ENCODE measurements at regions not wholly inside any gene's neighbourhood (a gene's known extent, or its start where the extent isn't known, plus 50 kb on each side); places are given as distances from the start of the nearest gene placed in this dataset.

- no peak for DNase-seq
Measured at GRCh38 chr2:48145845-48146452, 168.5 kb upstream of the FOXN2 start.

DNA sequence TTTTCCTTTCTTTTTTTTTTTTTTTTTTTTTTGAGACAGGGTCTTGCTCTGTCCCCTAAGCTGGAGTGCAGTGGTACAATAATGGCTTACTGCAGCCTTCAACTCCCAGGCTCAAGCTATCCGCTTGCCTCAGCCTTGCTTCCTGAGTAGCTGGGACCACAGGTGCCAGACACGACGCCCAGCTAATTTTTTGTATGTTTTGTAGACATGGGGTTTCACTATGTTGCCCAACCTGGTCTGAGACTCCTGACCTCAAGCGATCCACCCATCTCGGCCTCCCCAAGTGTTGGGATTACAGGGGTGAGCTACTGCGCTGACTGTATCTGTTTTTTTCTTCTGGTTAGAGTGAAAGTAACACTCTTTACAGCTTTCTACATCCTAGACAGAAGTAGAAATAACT is 167.9 kb upstream of the FOXN2 start:
- peak; percentile 2 for DNase-seq

DNA sequence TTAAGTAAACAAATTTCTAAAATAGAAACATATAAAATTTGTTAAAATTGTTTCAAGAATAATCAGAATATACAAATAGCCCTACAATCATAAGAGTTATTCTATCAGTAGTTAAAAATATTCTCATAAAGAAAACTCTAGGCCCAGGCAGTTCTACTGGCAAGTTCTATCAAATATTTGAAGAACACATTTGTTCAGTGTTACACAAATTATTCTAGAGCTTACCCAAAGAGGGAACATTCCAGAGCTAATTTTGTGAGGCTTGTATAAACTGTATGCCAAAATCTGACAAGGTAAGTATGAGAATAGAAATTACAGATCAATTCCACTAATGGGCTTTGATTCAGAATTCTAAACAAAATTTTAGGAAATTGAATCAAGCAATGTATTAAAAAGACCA is 166.8 kb upstream of the FOXN2 start:
- no peak for DNase-seq

GRCh38 chr2:48148841-48149430 is 165.5 kb upstream of the FOXN2 start:
- no peak for DNase-seq

GRCh38 chr2:48157150-48157549 is 157.3 kb upstream of the FOXN2 start:
- DNase-seq: no peak

- no peak for DNase-seq
Measured at GRCh38 chr2:48161628-48162027, 152.9 kb upstream of the FOXN2 start.

- no peak for DNase-seq
Measured at GRCh38 chr2:48162742-48163141, 151.7 kb upstream of the FOXN2 start.

- DNase-seq: no peak
Measured at GRCh38 chr2:48165070-48165753, 149.3 kb upstream of the FOXN2 start.

- no peak for DNase-seq
Measured at GRCh38 chr2:48169141-48169592, 145.3 kb upstream of the FOXN2 start.

- no peak for DNase-seq
Measured at GRCh38 chr2:48170281-48170680, 144.2 kb upstream of the FOXN2 start.

- DNase-seq: no peak
Measured at GRCh38 chr2:48173141-48173540, 141.3 kb upstream of the FOXN2 start.

GRCh38 chr2:48174503-48174902 is 140.0 kb upstream of the FOXN2 start:
- DNase-seq: no peak

- no peak for DNase-seq
Measured at GRCh38 chr2:48175254-48175653, 139.2 kb upstream of the FOXN2 start.

DNA sequence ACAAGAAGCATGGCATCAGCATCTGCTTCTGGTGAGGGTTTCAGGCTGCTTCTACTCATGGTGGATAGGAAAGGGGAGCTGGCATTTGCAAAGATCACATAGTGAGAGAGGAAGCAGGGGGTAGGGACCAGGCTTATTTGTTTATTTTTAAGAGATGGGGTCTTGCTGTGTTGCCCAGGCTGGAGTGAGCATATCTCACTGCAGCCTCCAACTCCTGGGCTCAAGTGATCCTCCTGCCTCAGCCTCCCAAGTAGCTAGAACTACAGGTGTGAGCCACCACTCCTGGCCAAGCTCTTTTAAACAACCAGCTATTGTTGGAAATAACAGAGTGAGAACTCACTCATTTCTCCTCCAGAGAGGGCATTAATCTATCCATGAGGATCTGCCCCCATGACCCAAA is 138.8 kb upstream of the FOXN2 start:
- DNase-seq: no peak

DNA sequence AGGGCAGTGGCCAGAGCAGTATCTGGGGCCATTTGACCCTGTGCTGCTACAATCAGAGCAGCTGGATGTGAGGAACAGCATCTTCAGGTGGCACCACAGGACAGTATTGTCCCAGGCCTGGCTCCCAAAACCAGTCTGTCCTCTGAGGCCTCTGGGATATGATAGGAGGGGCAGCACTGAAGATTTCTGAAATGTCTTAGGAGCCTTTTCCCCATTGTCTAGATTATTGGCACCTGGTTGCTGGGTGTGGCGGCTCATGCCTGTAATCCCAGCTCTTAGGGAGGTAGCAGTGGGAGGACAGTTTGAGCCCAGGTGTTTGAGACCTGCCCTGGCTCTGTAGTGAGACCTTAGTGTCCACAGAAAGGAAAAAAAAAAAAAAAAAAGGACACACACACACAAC is 137.6 kb upstream of the FOXN2 start:
- DNase-seq: no peak

DNA sequence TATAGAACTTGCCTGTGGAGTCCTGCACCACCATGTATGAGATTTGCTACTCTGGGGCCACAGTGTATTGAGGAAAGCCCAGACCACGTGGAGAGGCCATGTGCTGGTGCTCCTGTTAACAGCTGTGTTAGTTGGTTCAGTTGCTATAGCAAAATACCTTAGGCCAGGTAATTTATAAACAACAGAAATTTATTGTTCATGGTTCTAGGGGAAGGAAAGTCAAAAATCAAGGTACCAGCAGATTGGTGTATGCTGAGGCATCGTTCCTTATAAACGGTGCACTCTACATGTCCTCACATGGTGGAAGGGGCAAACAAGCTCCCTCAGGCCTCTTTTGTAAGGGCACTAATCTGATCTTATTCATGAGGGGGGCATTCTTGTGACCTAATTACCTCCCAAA is 135.9 kb upstream of the FOXN2 start:
- no peak for DNase-seq

DNA sequence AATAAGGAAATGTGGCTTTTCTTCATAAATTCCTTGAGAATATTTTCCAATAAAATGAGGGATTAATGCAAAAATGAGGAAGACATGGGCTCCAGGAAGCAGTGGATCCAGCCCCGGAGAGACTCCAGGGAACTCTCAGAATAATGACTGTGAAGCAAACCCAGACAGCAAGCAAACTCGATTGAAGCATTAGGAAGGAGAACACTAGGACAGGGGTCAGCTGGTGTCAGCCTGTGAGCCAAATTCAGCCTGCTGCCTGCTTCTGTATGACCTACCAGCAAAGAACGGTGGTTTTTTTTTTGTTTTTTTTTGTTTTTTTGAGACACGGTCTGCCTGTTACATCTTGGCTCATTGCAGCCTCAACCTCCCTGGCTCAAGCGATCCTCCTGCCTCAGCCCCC is 133.9 kb upstream of the FOXN2 start:
- no peak for DNase-seq

GRCh38 chr2:48183276-48183675 is 131.2 kb upstream of the FOXN2 start:
- no peak for DNase-seq

GRCh38 chr2:48183991-48184390 is 130.5 kb upstream of the FOXN2 start:
- DNase-seq: no peak

DNA sequence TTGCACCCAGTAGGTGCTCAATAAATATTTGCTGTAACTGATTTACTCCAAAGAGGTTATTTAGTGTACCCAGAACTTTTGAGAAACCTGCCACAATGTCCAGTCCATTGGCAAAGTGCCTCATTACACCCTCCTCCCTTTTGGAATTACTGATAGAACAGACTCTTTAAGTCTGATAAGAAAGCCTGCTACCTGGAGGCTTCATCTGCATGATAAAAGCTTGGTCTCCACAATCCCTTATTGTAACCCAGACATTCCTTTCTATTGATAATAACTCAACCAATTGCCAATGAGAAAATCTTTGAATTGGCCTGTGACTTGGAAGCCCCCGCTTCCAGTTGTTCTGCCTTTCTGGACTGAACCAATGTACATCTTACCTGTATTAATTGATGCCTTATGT is 127.0 kb upstream of the FOXN2 start:
- no peak for DNase-seq

DNA sequence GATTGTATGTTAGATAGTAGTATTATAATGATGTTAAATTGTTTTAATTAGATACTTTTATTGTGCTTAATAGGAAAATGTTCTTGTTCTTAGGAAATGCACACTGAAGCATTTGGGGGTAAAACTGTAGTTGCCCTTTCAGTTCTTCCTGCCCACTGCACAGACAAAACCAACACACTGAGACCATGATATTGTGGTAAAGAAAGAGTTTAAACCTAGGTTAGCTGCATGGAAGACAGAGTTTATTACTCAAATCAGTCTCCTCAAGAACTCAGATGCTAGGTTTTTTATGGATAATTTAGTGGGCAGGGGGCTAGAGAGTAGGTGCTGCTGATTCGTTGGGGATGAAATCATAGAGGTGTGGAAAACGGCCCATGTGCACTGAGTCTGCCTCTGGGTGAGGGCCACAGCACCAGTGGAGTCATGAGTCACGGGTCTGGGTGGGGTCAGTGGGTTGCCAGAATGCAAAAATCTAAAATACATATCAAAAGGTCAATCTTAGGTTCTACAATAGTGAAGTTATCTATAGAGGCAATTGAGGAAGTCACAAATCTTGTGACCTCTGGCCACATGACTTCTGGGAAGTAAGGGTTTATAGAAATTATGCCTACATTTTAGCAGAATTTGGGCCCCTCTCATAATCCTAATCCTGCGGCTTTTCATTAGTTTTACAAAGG is 124.8 kb upstream of the FOXN2 start:
- no peak for DNase-seq

DNA sequence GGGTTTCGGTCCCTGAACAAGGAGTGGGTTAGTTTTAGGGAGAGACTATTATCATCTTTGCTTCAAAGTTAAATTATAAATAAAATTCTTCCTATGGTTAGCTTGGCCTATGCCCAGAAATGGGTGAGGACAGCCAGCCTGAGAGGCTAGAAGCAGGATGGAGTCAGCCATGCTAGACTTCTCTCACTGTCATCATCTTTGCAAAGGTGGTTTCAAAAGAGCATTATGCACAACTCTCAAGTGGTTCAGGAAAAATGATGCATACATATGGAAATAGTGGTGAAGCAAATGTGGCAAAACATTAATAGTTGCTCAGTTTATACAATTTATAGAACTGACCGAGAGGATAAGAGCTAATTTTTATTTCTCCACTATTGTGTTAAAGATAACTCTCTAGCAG is 124.3 kb upstream of the FOXN2 start:
- DNase-seq: no peak

DNA sequence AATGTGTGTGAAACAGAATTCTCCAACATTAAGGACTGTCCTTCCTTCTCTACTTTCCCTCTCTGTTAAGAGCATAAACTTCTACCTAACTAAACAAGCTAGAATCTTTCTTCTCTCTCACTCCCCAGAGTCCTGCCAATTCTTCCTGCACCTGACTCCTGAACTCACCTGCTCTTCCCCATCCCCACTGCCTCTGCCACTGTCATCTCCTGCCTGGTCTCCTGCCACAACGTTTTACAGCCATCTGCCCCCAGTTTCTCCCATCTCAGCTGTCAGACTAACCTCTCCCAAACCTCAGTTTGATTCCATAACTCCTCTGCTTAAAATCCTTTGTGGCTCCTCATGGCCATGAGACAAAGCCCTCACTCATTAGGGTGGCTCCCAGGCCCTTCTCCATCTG is 119.8 kb upstream of the FOXN2 start:
- no peak for DNase-seq

DNA sequence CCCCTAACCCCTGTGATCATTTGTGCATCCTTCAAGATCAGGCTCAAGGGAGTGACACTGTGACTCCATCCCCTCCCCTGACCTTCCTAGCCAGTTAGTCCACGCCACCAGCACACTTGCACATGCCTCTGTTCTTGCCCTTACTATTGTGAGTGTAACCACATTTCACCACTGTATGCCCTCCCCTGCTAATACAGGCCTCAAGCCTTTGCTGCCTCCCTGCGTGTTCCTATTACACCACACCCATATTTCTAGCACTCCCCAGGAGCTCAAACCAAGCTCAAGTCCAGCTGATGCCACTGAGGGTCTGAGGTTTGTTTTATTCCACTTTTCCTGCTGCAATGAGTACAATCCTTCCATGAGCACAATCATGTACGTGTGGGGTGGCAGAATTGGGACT is 119.3 kb upstream of the FOXN2 start:
- DNase-seq: no peak

All from CD4-positive, alpha-beta T cell treated with Interleukin-21 for 1 hour (primary cell).